CD4-positive, CD25-positive, alpha-beta regulatory T cell (primary cell): ENCODE measurements at regions not wholly inside any gene's neighbourhood (a gene's known extent, or its start where the extent isn't known, plus 50 kb on each side); places are given as distances from the start of the nearest gene placed in this dataset.

Experiments used
- ATAC-seq, 2 donors: fragments of 150-1000 bp; cut with Tn5 transposase; one replicate each; pipeline ENCODE4 v1.10.0; 2021; ENCODE audit warnings: low read depth in 2 of 2, moderate number of reproducible peaks in 2 of 2, moderate library complexity in 1 of 2
- DNase-seq, 3 donors: peaks; one replicate each; pipeline versions ENCODE4 v3.0.0 to v3.0.0-alpha.2; 2012 to 2022; ENCODE audit warnings: mixed read lengths in 1 of 3
- H3K27ac ChIP-seq: one replicate; pipeline ENCODE4 v1.7.0; 2013; ENCODE audit warnings: mild to moderate bottlenecking, low read length; ENCODE audit not compliant: insufficient read depth, poor library complexity, severe bottlenecking
- H3K27me3 ChIP-seq: one replicate; pipeline ENCODE4 v1.7.0; 2013; ENCODE audit warnings: low read length; ENCODE audit not compliant: control insufficient read depth, insufficient read depth
- H3K36me3 ChIP-seq: one replicate; pipeline ENCODE4 v1.7.0; 2013; ENCODE audit warnings: mild to moderate bottlenecking, low read length, moderate library complexity; ENCODE audit not compliant: control insufficient read depth, insufficient read depth
- H3K4me1 ChIP-seq: 2 replicates; pipeline ENCODE4 v1.7.0; 2013; ENCODE audit warnings: mild to moderate bottlenecking, low read length; ENCODE audit not compliant: insufficient read depth, control insufficient read depth, poor library complexity, severe bottlenecking
- H3K4me3 ChIP-seq: one replicate; pipeline ENCODE4 v1.7.0; 2013; ENCODE audit warnings: low read depth, mild to moderate bottlenecking, low read length, moderate library complexity
- H3K9me3 ChIP-seq, 2 experiments: 1 replicate in 1 of 2; 2 replicates in 1 of 2; pipeline ENCODE4 v1.7.0; 2013; ENCODE audit warnings: low read length in 2 of 2, mild to moderate bottlenecking in 1 of 2, moderate library complexity in 1 of 2; ENCODE audit not compliant: control insufficient read depth in 2 of 2
- H3K27ac Mint-ChIP-seq, 3 donors: one replicate each; pipeline ENCODE4 v1.8.0; 2020 to 2022; ENCODE audit warnings: mild to moderate bottlenecking in 3 of 3, mixed read lengths in 3 of 3, moderate library complexity in 2 of 3
- H3K27me3 Mint-ChIP-seq: one replicate; pipeline ENCODE4 v1.8.0; 2022; ENCODE audit warnings: mild to moderate bottlenecking, mixed read lengths
- H3K36me3 Mint-ChIP-seq: one replicate; pipeline ENCODE4 v1.8.0; 2020; ENCODE audit warnings: mixed read lengths
- H3K4me1 Mint-ChIP-seq, 4 donors: one replicate each; pipeline ENCODE4 v1.8.0; 2020 to 2022; ENCODE audit warnings: mixed read lengths in 4 of 4, mild to moderate bottlenecking in 1 of 4
- H3K4me3 Mint-ChIP-seq, 4 donors: one replicate each; pipeline ENCODE4 v1.8.0; 2020 to 2022; ENCODE audit warnings: mild to moderate bottlenecking in 4 of 4, mixed read lengths in 4 of 4, moderate library complexity in 3 of 4
- H3K9me3 Mint-ChIP-seq, 7 donors: one replicate each; pipeline ENCODE4 v1.8.0; 2020 to 2022; ENCODE audit warnings: mixed read lengths in 7 of 7, mild to moderate bottlenecking in 3 of 7, moderate library complexity in 2 of 7

GRCh38 chr11:79762279-79762921, 321.6 kb upstream of the TENM4 start:
- no peak for DNase-seq
- no peaks in the 10 kb centered on the region for H3K4me1 ChIP-seq
- Mint-ChIP-seq H3K9me3 (peaks cover 0 to 14% (median 4%) of the 10 kb centered on the region in 7 donors), H3K4me1 (no peaks in the 10 kb centered on the region), H3K4me3 (no peak overlapping the region), H3K36me3 (no peaks in the 10 kb centered on the region), H3K27ac (no peak overlapping the region), H3K27me3 (no peaks in the 10 kb centered on the region)
- no peak overlapping the region for H3K27ac ChIP-seq
- H3K36me3 ChIP-seq, result no peaks in the 10 kb centered on the region
- H3K27me3 ChIP-seq, result no peaks in the 10 kb centered on the region
- no peak for ATAC-seq
- no peaks in the 10 kb centered on the region for H3K9me3 ChIP-seq
- no peak overlapping the region for H3K4me3 ChIP-seq

DNA sequence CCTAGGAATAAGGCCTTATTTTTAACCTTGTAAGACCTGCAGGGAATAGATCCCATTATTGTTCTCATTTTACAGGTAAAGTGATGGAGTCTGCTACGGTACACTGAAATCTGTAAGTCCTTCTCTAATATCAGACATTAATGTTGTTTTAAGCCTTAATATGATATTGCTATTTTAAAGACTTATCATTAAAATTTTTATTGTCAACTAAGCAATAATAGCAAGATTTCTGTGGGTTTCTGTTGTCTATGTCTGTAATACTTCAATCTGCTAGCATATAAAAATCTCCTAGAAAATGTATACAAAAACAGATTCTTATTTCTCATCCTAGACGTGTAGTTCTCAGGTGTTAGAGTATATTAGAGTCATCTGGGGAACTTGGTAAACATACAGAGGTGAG, 317.5 kb upstream of the TENM4 start:
- Mint-ChIP-seq H3K4me1 (no peaks in the 10 kb centered on the region), H3K36me3 (no peaks in the 10 kb centered on the region), H3K9me3 (peaks cover 0 to 11% (median 2%) of the 10 kb centered on the region in 7 donors), H3K4me3 (no peak overlapping the region), H3K27me3 (no peaks in the 10 kb centered on the region), H3K27ac (no peak overlapping the region)
- Histone ChIP-seq H3K27ac (no peak overlapping the region), H3K27me3 (no peaks in the 10 kb centered on the region), H3K9me3 (no peaks in the 10 kb centered on the region), H3K4me3 (no peak overlapping the region), H3K36me3 (no peaks in the 10 kb centered on the region), H3K4me1 (no peaks in the 10 kb centered on the region)
- ATAC-seq, result no peak
- DNase-seq, result no peak

DNA sequence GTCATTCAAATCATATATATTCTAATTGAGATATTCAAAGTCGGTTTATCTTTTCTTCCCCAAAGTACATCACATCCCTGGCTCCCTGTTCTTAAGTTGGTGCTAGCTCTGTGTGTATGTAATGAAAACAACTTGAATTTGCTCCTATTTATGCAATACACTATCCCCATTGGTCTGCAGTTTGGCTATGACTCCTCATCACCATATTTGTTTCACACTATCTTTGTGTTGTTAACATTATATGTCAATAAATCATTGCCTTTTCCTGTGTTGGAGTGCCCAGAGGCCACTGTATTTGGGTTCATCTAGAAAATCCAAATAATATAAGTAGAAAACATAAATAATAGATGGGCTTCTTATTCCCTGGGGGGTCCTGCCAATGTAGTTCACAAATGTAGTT, 306.6 kb upstream of the TENM4 start:
- DNase-seq, result no peak
- H3K9me3 ChIP-seq, result no peaks in the 10 kb centered on the region
- no peak overlapping the region for H3K4me3 ChIP-seq
- ATAC-seq, result no peak
- Mint-ChIP-seq H3K27me3 (no peaks in the 10 kb centered on the region), H3K36me3 (no peaks in the 10 kb centered on the region), H3K4me3 (no peak overlapping the region), H3K9me3 (peaks cover 0 to 9% (median 4%) of the 10 kb centered on the region in 7 donors), H3K27ac (no peak overlapping the region), H3K4me1 (no peaks in the 10 kb centered on the region)
- no peaks in the 10 kb centered on the region for H3K4me1 ChIP-seq
- no peak overlapping the region for H3K27ac ChIP-seq
- no peaks in the 10 kb centered on the region for H3K36me3 ChIP-seq
- no peaks in the 10 kb centered on the region for H3K27me3 ChIP-seq

GRCh38 chr11:79744941-79745340, 304.1 kb upstream of the TENM4 start:
- peaks cover 0 to 9% (median 2%) of the 10 kb centered on the region in 7 donors for H3K9me3 Mint-ChIP-seq
- ATAC-seq, result no peak

GRCh38 chr11:79742176-79742575, 301.3 kb upstream of the TENM4 start:
- Histone ChIP-seq H3K4me1 (no peaks in the 10 kb centered on the region), H3K9me3 (no peaks in the 10 kb centered on the region), H3K27me3 (no peaks in the 10 kb centered on the region), H3K27ac (no peak overlapping the region), H3K36me3 (no peaks in the 10 kb centered on the region), H3K4me3 (no peak overlapping the region)
- ATAC-seq (no peak), DNase-seq (no peak)
- peaks cover 0 to 11% (median 3%) of the 10 kb centered on the region in 7 donors for H3K9me3 Mint-ChIP-seq
- H3K4me1 Mint-ChIP-seq, result no peaks in the 10 kb centered on the region
- H3K27me3 Mint-ChIP-seq, result no peaks in the 10 kb centered on the region
- no peaks in the 10 kb centered on the region for H3K36me3 Mint-ChIP-seq
- H3K4me3 Mint-ChIP-seq, result no peak overlapping the region
- H3K27ac Mint-ChIP-seq, result no peak overlapping the region

More at GRCh38 chr11:79744941-79745340, 304.1 kb upstream of the TENM4 start:
- Mint-ChIP-seq H3K4me3 (no peak overlapping the region), H3K27me3 (no peaks in the 10 kb centered on the region), H3K36me3 (no peaks in the 10 kb centered on the region), H3K4me1 (no peaks in the 10 kb centered on the region), H3K27ac (no peak overlapping the region)
- no peak overlapping the region for H3K4me3 ChIP-seq
- H3K36me3 ChIP-seq, result no peaks in the 10 kb centered on the region
- H3K4me1 ChIP-seq, result no peaks in the 10 kb centered on the region
- H3K27ac ChIP-seq, result no peak overlapping the region
- no peaks in the 10 kb centered on the region for H3K27me3 ChIP-seq
- H3K9me3 ChIP-seq, result no peaks in the 10 kb centered on the region
- DNase-seq, result no peak

DNA sequence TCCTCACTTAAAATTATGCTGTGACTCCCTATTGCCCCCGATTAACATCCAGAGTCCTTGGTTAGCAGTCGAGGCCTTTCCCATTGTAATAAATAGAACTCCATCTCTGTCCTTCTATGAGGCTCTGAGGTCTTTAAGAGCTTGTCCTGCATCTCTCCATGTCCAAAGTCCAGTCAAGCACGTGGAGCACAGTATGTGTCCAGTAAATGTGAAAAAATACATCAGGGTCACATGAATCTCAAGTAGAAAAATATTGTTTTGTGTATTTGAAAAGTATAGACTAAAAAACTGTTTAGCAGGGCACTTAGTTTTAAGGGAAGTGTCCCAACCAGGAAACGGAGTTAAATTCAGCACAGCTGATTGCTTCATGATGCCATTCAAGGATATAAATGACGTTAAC, 298.8 kb upstream of the TENM4 start:
- Histone ChIP-seq H3K27me3 (no peaks in the 10 kb centered on the region), H3K4me1 (no peaks in the 10 kb centered on the region), H3K27ac (no peak overlapping the region), H3K4me3 (no peak overlapping the region), H3K9me3 (no peaks in the 10 kb centered on the region), H3K36me3 (no peaks in the 10 kb centered on the region)
- ATAC-seq (no peak), DNase-seq (no peak)
- no peak overlapping the region for H3K27ac Mint-ChIP-seq
- no peaks in the 10 kb centered on the region for H3K36me3 Mint-ChIP-seq
- H3K9me3 Mint-ChIP-seq, result peaks cover 0 to 16% (median 4%) of the 10 kb centered on the region in 7 donors
- H3K4me3 Mint-ChIP-seq, result no peak overlapping the region
- no peaks in the 10 kb centered on the region for H3K4me1 Mint-ChIP-seq
- no peaks in the 10 kb centered on the region for H3K27me3 Mint-ChIP-seq

DNA sequence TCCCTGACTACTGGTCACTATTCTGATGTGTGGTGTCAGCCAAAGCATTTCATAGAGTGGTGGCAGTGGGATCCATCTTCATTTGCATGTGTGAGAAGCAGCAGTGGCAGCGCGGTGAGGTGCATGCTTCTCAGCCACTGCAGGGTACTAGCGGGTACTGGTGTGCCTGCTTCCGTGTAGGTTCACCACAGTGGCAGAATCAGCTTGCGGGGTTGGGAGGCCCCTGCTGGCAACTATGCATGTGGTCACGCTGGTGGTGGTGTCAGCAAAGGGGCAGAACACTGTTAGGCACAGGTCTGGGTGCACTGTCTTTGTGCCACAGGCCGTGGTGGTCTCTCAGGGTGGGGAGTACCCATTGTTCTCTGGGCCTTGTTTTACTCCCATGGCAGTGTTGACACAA, 286.4 kb upstream of the TENM4 start:
- ATAC-seq (no peak), DNase-seq (no peak)
- Mint-ChIP-seq H3K36me3 (no peaks in the 10 kb centered on the region), H3K27ac (no peak overlapping the region), H3K4me1 (no peaks in the 10 kb centered on the region), H3K4me3 (no peak overlapping the region), H3K9me3 (peaks cover 0 to 23% (median 5%) of the 10 kb centered on the region in 7 donors), H3K27me3 (no peaks in the 10 kb centered on the region)
- Histone ChIP-seq H3K9me3 (no peaks in the 10 kb centered on the region), H3K4me1 (no peaks in the 10 kb centered on the region), H3K4me3 (no peak overlapping the region), H3K27ac (no peak overlapping the region), H3K27me3 (no peaks in the 10 kb centered on the region), H3K36me3 (no peaks in the 10 kb centered on the region)

- Histone ChIP-seq H3K9me3 (no peaks in the 10 kb centered on the region), H3K36me3 (no peaks in the 10 kb centered on the region), H3K4me3 (no peak overlapping the region), H3K27ac (no peak overlapping the region), H3K27me3 (no peaks in the 10 kb centered on the region), H3K4me1 (no peaks in the 10 kb centered on the region)
- Mint-ChIP-seq H3K4me1 (no peaks in the 10 kb centered on the region), H3K27me3 (no peaks in the 10 kb centered on the region), H3K9me3 (peaks cover 0 to 15% (median 5%) of the 10 kb centered on the region in 7 donors), H3K36me3 (no peaks in the 10 kb centered on the region), H3K4me3 (no peak overlapping the region), H3K27ac (no peak overlapping the region)
- no peak for ATAC-seq
- DNase-seq, result no peak
Observed at GRCh38 chr11:79720115-79720514, 279.3 kb upstream of the TENM4 start.
